Head of caudate nucleus (tissue), 42 donors: ENCODE measurements at regions not wholly inside any gene's neighbourhood (a gene's known extent, or its start where the extent isn't known, plus 50 kb on each side); places are given as distances from the start of the nearest gene placed in this dataset.

ENCODE experiments used
- DNase-seq, 42 donors: peaks; one replicate each; pipeline versions ENCODE4 v3.0.0 to v3.0.0-alpha.2; 2020 to 2021; ENCODE audit warnings: mixed read lengths in 7 of 42
- intact Hi-C: fragments of 100-400 bp; cut with DNase I; formaldehyde crosslinking; loops from one replicate; pipeline ENCODE4 v1.15.0; 2022

DNA sequence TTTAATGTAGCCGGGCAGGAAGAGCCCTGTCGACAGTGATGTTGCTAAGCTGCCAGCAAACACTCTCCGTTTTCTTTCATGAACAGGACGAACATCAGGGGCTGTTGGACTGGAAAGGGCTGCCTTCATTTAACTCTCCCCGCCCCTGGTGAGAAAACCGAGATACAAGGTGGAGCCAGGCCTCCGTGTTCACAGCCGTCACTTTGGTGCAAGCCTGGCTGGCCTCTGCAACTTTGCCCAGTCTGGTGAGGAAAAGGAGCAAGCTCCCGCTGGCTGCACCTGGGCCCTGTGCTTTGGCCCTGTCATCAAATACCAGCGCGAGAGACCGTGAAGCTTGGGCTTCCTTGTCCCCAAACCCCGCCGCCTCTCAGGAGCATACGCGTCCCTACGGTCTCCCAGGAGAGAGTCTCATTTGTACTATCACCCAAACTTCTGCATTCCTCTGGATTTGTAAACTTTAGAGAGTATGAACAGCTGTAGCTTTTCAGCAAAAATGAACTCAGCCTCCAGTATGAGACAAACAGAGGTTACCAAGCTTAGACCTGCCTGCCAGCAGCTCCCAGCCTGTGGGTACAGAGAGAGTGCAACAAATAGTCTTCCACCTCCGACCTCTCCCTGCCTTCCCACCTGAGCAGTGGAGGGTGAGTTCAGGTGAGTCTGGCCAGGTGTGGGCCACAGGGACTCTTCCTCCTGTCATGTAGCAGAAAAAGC, 445.3 kb upstream of the MGMT start:
- DNase-seq: peak in 1 of 42 donors; percentile 41
- intact Hi-C loops: no loop called here

GRCh38 chr10:129023082-129023481, 444.0 kb upstream of the MGMT start:
- DNase-seq: peak in 25 of 42 donors; percentile 7 to 66 (median 29)
- intact Hi-C loops: no loop called here

DNA sequence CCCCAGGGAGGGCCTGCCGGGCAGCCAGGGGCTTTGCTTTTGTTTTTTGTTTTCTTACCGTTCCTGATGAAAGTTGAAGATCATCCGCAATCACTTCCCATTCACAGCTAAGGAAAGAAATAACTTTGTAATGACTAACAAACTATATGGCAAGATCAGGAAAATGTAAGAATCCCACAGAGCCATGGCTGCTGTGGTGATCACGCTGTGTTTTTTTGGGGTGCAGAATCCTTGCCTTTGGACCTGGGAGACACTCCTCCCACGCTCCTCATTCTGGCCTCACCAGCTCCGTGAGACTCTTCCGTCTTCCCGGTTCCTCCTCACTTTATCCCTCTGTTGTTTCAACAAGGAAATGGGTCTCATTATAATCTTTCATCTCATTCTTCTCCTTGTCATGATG, 443.0 kb upstream of the MGMT start:
- intact Hi-C loops: no loop called here

DNA sequence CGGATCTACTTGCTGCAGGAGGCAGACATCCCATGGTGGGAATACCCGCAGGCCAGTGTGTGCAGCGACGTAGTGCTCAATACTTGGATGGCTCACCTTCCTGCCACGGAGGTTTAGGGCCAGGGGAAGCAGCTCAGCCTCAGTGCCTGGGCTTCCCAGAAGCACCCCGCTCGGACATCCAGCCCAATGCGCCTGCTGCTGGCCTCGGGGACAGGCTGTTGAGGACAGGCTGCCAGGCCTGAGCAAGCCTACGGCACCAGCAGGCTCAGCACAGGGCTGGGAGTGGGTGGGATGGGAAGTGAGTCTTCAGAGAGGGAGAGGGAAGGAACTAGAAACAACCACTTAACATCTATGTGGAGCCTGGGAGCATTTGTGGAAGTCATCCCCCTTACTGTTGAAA, 441.3 kb upstream of the MGMT start:
- intact Hi-C loops: no loop called here
- no peak for DNase-seq

More for the DNA sequence above, 443.0 kb upstream of the MGMT start:
- no peak for DNase-seq

DNA sequence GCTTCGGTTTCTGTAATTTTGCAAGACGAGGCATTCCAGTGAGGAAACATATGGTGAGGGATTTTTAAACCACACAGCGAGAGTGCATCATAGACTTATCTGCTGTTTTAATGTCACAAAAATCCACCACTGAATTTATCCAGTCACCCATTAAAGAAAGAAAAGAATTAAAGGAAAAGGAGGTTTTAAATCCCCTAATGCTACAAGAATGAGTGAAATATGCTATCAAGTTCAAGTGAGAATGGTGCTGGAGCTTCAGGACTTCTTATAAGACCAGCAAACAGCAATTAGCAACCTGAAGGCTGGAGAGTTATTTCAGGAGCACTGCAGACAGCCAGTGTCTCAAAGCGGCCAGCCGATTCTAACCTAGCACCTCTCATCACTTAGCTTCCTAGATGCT, 439.1 kb upstream of the MGMT start:
- intact Hi-C loops: no loop called here
- DNase-seq: no peak

DNA sequence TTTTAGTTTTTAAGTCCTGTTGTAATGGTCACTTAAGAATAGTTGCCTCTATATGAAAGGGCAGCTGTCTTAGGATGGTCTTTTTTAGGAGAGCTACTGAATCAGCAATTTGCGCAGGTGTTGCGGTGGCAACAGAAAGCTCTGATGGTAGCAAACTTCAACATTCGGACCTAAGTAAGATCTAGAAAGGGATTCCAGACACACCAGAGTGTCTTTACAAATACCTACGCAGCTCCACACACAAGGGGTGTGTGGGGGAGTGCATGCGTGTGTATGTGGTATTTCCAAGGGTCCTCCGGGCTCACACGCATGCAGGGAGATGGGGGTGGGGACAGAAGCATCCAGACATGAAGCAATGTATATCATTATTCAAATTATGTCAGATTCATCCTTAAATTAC, 438.6 kb upstream of the MGMT start:
- no peak for DNase-seq
- intact Hi-C loops: no loop called here

DNA sequence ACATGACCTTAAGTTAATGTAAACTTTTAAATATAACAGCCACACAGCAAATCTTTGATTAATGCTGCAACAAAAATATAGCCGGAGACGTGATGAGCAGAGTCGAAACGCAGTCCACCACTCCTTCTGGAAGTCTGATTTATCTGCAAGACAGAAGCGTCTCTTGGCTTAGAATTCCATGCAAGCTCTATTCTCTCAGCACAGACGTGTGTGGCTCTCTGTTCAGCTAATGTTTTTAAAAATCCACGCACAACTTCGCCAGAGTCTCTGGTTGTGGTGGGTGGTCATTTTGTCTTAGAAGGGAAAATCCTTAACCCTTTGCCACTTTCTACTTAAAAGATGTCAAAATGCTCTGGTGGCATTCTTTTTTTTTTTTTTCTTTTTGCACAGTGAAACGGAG, 438.0 kb upstream of the MGMT start:
- intact Hi-C loops: no loop called here
- no peak for DNase-seq

DNA sequence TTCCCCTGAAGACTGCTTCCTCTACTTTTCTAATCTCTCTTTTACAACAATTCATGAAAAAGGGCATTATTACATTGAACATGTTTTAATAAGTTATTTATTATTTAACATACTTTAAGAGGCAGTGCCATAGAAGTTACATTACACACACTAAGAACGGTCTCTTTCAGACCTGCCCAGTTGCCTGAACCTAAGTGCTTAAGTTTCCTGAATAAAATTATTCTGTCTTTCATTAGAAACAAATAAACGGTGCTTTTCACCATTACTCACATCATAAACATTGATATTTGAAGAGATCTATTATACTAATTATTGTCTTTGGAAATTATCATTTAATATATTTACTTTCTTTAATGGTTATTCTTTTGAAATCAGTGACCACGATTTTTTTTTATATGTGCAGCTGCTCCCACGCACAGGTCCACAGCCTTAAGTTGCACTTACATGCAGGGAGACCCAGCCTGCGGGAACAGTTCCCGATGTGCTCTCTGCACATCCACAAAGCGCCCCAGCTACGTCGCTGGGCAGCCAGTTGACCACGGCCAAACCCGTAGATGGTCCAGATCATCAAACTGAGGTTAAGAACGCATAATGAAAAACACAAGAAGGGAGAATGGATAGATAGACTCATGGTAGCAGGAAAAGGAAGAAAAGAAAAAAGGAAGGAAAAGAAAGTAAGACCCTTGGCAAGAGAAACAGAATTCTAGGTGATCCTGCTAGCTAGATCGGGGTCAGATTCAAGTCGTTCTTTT, 437.0 kb upstream of the MGMT start:
- no peak for DNase-seq
- intact Hi-C loops: loop anchor here (10.0 kb wide), 1 partner anchor 935 kb away; the partner anchor contains the start of gene EBF3

GRCh38 chr10:129030603-129030895, 436.5 kb upstream of the MGMT start:
- DNase-seq: no peak
- intact Hi-C loops: loop anchor here (10.0 kb wide), 1 partner anchor 934 kb away; the partner anchor contains the start of gene EBF3

DNA sequence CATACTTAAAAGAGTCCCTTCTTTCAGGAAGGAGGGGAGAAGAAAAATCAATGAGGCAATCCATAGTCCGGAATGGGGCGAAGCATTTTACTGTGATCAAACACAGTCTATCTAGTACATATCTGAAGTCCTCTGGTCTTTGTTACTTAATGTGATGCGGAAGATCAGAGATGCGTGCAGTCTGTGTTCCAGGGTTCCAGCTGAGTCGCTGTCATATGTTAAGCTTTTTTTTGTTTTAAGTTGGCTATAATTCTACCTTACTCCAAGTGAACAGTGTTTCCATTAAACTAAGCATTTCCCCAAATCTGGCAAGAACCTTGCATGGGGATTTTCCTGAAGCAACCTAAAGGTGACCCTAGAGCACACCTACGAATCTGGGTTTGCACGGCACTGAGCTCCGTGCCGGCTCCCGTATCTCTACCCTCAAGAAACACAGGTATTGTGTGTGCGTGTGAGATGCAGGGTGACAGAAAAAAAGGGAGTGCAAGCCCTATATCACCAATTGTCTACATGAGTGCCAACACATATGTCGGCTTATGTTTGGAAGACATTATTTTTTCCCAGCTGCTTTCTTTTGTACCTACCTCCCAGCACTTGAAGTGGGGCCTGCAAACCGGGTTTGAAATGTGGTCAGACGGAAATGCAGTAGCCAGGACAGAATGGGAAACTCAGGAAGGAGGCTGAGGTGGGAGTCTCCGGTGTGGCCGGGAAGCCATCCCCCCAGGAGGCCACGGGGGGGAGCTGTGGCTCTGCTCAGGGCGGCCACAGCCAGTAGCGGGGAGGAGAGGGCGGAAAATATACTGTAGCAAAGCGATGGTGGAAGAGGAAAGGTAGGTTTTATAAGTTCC, 435.8 kb upstream of the MGMT start:
- intact Hi-C loops: loop anchor here (10.0 kb wide), 1 partner anchor 934 kb away; the partner anchor contains the start of gene EBF3
- DNase-seq: peak in 40 of 42 donors; percentile 28 to 75 (median 53)

GRCh38 chr10:129031844-129032150, 435.2 kb upstream of the MGMT start:
- intact Hi-C loops: loop anchor here (10.0 kb wide), 1 partner anchor 933 kb away; the partner anchor contains the start of gene EBF3

GRCh38 chr10:129032372-129033313, 434.4 kb upstream of the MGMT start:
- no peak for DNase-seq
- intact Hi-C loops: loop anchor here (10.0 kb wide), 1 partner anchor 932 kb away; the partner anchor contains the start of gene EBF3

More at GRCh38 chr10:129031844-129032150, 435.2 kb upstream of the MGMT start:
- DNase-seq: no peak

DNA sequence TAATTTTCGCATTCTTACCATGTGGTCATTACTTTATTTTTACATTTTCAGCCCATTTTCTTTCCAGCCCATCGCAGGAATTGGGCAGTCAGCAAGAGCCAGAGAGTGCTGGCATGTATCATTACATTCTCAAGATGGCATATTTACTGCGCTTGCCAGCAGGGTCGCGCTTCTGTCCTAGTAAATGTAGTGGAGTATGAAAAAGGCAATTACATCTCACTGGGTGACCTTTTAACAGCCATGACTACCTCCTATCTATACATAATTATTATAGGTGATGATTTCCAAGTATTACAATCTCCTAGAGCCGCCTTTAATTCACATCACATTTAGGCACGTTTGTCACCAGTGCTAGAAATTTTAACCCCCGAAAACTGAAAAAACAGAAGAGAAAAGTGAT, 433.7 kb upstream of the MGMT start:
- intact Hi-C loops: loop anchor here (10.0 kb wide), 1 partner anchor 931 kb away; the partner anchor contains the start of gene EBF3
- no peak for DNase-seq

- DNase-seq: no peak
- intact Hi-C loops: loop anchor here (10.0 kb wide), 1 partner anchor 931 kb away; the partner anchor contains the start of gene EBF3
Measured at GRCh38 chr10:129033790-129034272, 433.2 kb upstream of the MGMT start.

DNA sequence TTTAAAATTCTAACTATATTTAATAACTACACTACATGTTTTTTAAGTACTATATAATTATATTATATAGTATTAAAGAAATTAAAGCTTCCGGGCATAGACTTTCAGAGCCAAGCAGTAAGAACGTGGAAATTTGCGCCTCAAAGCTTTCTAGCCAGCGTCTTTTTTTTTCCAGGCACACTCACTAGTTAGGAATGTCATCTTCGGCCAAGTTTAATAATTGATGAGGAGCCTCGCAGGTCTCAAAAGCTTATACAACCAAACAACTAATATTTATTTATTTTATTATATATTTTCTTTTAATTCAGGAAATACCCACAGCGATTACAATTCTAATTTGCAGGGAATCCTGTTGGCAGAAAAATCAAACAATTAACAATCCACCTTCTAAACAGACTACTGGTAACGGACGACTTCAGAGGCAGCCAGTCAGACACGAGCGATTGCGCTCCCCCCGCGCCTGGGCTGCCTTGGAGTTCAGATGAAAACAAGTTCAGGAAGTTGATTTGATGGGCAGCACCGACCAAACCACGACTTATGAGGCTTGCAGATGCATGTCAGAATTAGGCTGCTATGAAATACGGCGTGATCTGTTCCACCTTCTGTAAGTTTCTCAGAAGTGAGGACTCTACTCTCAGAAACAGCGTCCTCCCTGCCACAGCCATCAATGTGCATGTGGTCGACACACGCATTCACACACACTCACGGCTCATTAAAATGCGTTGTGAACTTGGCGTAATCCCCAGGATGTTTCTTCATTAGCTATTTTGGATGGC, 431.8 kb upstream of the MGMT start:
- no peak for DNase-seq
- intact Hi-C loops: loop anchor here (10.0 kb wide), 1 partner anchor 930 kb away; the partner anchor contains the start of gene EBF3

DNA sequence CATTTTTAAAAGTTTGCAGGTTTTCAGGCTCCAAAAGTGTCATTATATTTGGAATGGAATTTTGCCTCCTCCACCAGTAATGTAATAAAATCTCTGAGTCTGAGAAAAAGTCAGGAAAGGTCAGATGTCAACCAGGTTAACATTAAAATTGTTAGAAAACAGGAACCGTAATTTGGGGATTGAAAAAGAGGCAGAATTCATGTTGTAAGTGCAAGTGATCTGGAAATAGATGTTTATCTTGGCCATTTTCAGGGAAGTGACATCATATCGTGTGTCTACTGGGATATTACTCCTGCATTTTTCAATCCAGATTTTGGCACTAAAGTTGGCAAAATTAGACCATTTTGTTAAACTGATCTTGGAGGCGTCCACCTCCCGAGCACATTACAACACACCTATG, 428.5 kb upstream of the MGMT start:
- DNase-seq: no peak
- intact Hi-C loops: loop anchor here (10.0 kb wide), 1 partner anchor 926 kb away; the partner anchor contains the start of gene EBF3
